Peyer's patch (tissue), 4 donors: ENCODE measurements at regions not wholly inside any gene's neighbourhood (a gene's known extent, or its start where the extent isn't known, plus 50 kb on each side); places are given as distances from the start of the nearest gene placed in this dataset.

ENCODE experiments used
- DNase-seq, 3 donors: peaks; one replicate each; pipeline ENCODE4 v3.0.0-alpha.2; 2017 to 2019
- H3K27ac ChIP-seq, 4 donors: fragments of 200-600 bp; sonication (generic); one replicate each; pipeline ENCODE4 v1.5.1; 2016 to 2019
- H3K27me3 ChIP-seq, 2 donors: fragments of 200-600 bp; sonication (generic); one replicate each; pipeline ENCODE4 v1.5.1; 2019
- H3K36me3 ChIP-seq, 3 donors: fragments of 200-600 bp; sonication (generic); one replicate each; pipeline ENCODE4 v1.5.1; 2016 to 2019
- H3K4me1 ChIP-seq, 4 donors: fragments of 200-600 bp; sonication (generic); one replicate each; pipeline ENCODE4 v1.5.1; 2016 to 2019
- H3K4me3 ChIP-seq, 4 donors: fragments of 200-600 bp; sonication (generic); 1 replicate in 3 of 4; 2 replicates in 1 of 4; pipeline ENCODE4 v1.5.1; 2016 to 2019; ENCODE audit warnings: mild to moderate bottlenecking in 1 of 4
- H3K9me3 ChIP-seq, 4 donors: fragments of 200-600 bp; sonication (generic); one replicate each; pipeline ENCODE4 v1.5.1; 2016 to 2019; ENCODE audit warnings: mild to moderate bottlenecking in 1 of 4
- CTCF ChIP-seq, 6 experiments: fragments of 450-650 bp in 4 of 6; fragments of 200-600 bp in 2 of 6; sonication (generic) in 1 of 6; IDR thresholded peaks; one replicate each; pipeline ENCODE4 v1.5.1; 2017 to 2019; ENCODE audit warnings: antibody characterized with exemption in 6 of 6, mild to moderate bottlenecking in 3 of 6, moderate library complexity in 1 of 6
- POLR2A ChIP-seq, 2 donors: fragments of 450-650 bp; IDR thresholded peaks; one replicate each; pipeline ENCODE4 v1.5.1; 2017; ENCODE audit warnings: antibody characterized with exemption in 2 of 2, mild to moderate bottlenecking in 2 of 2, moderate library complexity in 2 of 2

GRCh38 chr7:10100572-10100971 lies 873.1 kb upstream of the PHF14 start:
- Histone ChIP-seq H3K36me3 (no peaks in the 10 kb centered on the region), H3K27me3 (no peaks in the 10 kb centered on the region), H3K4me1 (no peaks in the 10 kb centered on the region), H3K9me3 (no peaks in the 10 kb centered on the region), H3K4me3 (no peak overlapping the region), H3K27ac (no peak overlapping the region)
- DNase-seq: no peak
- TF ChIP-seq CTCF (IDR thresholded peaks at IDR 0.05) (no peak), POLR2A (IDR thresholded peaks at IDR 0.05) (no peak)

DNA sequence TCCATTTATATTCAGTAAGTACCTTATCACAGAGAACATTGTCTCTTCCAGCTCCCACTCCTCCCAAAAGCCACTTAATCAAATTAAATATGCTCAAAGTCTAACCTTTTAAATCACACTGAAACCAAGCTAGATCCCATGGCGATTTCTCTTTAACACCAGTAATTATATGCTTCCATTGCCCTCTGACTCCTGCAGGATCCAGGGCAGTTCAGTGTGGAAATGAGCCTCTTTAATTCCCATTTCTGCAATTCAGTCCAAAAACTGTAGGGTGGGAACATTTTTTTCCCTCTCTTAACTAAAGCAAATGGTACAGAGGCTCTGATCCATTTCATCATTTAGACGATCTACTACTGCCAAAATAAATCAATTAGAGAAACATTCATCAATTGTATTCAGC lies 872.3 kb upstream of the PHF14 start:
- DNase-seq: no peak
- no peak for TF ChIP-seq POLR2A (IDR thresholded peaks at IDR 0.05)
- no peak for TF ChIP-seq CTCF (IDR thresholded peaks at IDR 0.05)
- Histone ChIP-seq H3K36me3 (no peaks in the 10 kb centered on the region), H3K27me3 (no peaks in the 10 kb centered on the region), H3K4me1 (no peaks in the 10 kb centered on the region), H3K9me3 (no peaks in the 10 kb centered on the region), H3K4me3 (no peak overlapping the region), H3K27ac (no peak overlapping the region)

- TF ChIP-seq CTCF (IDR thresholded peaks at IDR 0.05) (no peak), POLR2A (IDR thresholded peaks at IDR 0.05) (no peak)
- Histone ChIP-seq H3K9me3 (no peaks in the 10 kb centered on the region), H3K27ac (no peak overlapping the region), H3K4me1 (no peaks in the 10 kb centered on the region), H3K36me3 (no peaks in the 10 kb centered on the region), H3K4me3 (no peak overlapping the region), H3K27me3 (no peaks in the 10 kb centered on the region)
- no peak for DNase-seq
These were observed 869.4 kb upstream of the PHF14 start for GRCh38 chr7:10104292-10104691.

GRCh38 chr7:10106609-10107008 lies 867.1 kb upstream of the PHF14 start:
- H3K9me3 ChIP-seq: no peaks in the 10 kb centered on the region
- no peaks in the 10 kb centered on the region for H3K4me1 ChIP-seq
- no peaks in the 10 kb centered on the region for H3K27me3 ChIP-seq
- TF ChIP-seq POLR2A (IDR thresholded peaks at IDR 0.05) (no peak), CTCF (IDR thresholded peaks at IDR 0.05) (no peak)
- H3K36me3 ChIP-seq: no peaks in the 10 kb centered on the region
- no peak for DNase-seq
- no peak overlapping the region for H3K27ac ChIP-seq
- H3K4me3 ChIP-seq: no peak overlapping the region

DNA sequence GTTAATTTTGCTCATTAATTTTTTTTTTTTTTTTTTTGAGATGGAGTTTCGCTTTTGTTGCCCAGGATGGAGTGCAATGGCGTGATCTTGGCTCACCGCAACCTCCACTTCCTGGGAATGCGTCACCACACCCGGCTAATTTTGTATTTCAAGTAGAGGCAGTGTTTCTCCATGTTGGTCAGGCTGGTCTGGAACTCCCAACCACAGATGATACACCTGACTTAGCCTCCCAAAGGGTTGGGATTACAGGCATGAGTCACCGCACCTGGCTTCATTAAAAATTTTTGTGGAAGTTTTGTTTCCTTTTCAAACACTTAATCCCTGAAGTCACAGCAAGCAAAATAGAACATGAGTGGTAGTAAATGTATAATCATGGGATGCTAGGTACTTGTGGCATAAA lies 857.2 kb upstream of the PHF14 start:
- Histone ChIP-seq H3K4me3 (no peak overlapping the region), H3K27ac (no peak overlapping the region), H3K4me1 (no peaks in the 10 kb centered on the region), H3K9me3 (no peaks in the 10 kb centered on the region), H3K27me3 (no peaks in the 10 kb centered on the region), H3K36me3 (no peaks in the 10 kb centered on the region)
- DNase-seq: no peak
- no peak for TF ChIP-seq POLR2A (IDR thresholded peaks at IDR 0.05)
- no peak for TF ChIP-seq CTCF (IDR thresholded peaks at IDR 0.05)

- no peak for TF ChIP-seq POLR2A (IDR thresholded peaks at IDR 0.05)
- Histone ChIP-seq H3K4me3 (no peak overlapping the region), H3K27ac (no peak overlapping the region)
These were observed 855.9 kb upstream of the PHF14 start for GRCh38 chr7:10117815-10118214.

More at GRCh38 chr7:10117815-10118214, 855.9 kb upstream of the PHF14 start:
- H3K4me1 ChIP-seq: no peaks in the 10 kb centered on the region
- no peak for DNase-seq
- no peaks in the 10 kb centered on the region for H3K27me3 ChIP-seq
- no peaks in the 10 kb centered on the region for H3K36me3 ChIP-seq
- H3K9me3 ChIP-seq: no peaks in the 10 kb centered on the region
